DMS 273 (cell line): ENCODE measurements at regions not wholly inside any gene's neighbourhood (a gene's known extent, or its start where the extent isn't known, plus 50 kb on each side); places are given as distances from the start of the nearest gene placed in this dataset.
"Not testable (repeated sequence)": the region's sequence is repeated elsewhere in the genome, so short reads cannot be mapped to it uniquely, and the experiment has no call there.

Experiments used
- DNase-seq: peaks from one replicate; lab custom pipeline; 2025; ENCODE audit not compliant: unreplicated experiment; lab: John Stamatoyannopoulos, UW

DNA sequence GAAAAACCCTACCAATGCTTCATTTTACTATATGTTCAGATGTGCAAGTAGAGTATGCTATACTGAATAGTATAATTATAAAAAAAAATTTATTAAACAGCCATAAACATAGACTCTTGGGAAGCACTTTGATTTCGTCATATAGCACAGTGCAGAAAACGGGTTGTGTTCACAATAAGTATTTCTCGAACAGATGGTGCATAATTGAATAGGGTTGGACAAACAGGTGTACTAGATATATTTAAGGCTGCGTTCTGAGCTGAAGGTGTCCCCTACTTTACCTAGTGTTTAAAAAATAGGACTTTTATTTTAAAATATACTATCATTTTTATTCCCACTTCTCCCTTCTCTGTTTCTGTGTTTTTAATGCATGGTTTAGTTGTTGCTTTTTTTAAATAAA is 841.5 kb downstream of the ANKRD7 start:
- DNase-seq: peak; percentile 54

DNA sequence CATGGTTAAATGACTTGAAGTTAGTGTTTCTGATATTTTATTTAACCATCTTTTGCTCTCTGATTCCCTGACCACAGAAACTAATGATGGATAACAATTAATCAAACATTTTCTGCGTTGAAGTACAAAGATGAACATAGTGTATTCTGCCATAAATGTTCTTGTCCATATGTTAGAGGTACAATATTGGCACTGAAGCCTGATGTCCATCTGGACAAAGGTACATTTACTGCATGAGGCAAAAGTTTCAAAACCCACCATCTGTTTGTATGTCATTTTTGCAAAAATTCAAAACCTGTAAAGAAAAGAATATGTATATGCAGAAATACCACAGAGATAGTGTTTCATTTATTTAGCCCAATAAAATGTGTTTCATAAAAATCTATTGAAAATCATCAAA is 861.5 kb downstream of the ANKRD7 start:
- DNase-seq: peak; percentile 61

GRCh38 chr7:119090851-119091250 is 866.3 kb downstream of the ANKRD7 start:
- DNase-seq: no peak

DNA sequence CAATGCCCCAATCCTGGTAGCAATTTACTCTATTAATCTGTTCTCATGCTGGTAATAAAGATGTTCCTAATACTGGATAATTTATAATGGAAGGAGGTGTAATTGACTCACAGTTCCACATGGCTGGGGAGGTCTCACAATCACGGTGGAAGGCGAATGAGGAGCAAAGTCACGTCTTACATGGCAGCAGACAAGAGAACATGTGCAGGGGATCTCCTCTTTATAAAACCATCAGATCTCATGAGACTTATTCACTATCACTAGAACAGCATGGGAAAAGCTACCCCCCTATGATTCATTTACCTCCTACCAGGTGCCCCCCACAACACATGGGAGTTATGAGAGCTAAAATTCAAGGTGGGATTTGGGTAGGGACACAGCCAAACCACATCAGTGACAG is 872.2 kb downstream of the ANKRD7 start:
- DNase-seq: no peak

GRCh38 chr7:119100611-119101258 is 876.2 kb downstream of the ANKRD7 start:
- not testable (repeated sequence) for DNase-seq

- DNase-seq: no peak
These were observed 877.8 kb downstream of the ANKRD7 start for GRCh38 chr7:119102291-119102690.

- DNase-seq: no peak
These were observed 880.9 kb downstream of the ANKRD7 start for GRCh38 chr7:119105381-119105780.

GRCh38 chr7:119123326-119123725 is 898.8 kb downstream of the ANKRD7 start:
- no peak for DNase-seq

DNA sequence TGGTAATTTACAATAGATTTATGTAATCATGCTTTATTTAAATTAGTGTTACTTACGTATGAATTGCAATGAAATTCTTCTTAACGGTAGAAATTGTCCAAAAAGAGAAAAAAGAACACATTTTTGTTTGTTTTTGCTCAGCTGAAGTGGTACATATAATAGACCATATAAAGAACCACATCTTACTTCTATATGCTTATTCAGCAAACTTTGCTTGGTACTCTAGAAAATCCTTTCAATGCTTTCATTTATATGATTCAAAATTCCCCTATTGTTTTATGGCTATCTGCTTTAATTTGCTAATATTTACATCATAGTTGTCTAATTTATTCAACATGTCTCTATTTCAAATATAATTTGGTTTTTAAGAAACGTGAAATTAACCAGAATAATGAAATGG is 903.2 kb downstream of the ANKRD7 start:
- DNase-seq: no peak

DNA sequence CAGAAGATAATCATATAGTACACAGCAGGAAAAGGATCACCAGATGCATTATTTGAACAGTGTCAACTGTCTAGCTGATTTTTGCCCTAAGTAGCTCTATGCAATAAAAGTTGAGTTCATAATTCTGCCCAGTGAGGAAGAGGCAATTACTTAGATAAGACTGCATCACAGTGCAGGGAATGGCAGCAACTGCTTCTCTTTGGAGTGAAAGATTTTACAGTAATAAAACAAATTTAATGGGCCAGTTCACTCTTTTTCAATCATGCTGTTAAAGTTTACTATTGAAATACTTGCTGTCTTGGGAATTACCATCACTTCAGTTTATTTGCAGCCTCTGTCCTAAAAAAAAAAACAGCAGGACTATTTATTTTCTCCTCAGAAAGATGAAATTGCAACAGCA is 907.9 kb downstream of the ANKRD7 start:
- no peak for DNase-seq

- DNase-seq: peak; percentile 22
These were observed 942.9 kb downstream of the ANKRD7 start for GRCh38 chr7:119167431-119167830.

- no peak for DNase-seq
These were observed 947.5 kb downstream of the ANKRD7 start for GRCh38 chr7:119172043-119172442.

GRCh38 chr7:119175911-119176627 is 951.6 kb downstream of the ANKRD7 start:
- DNase-seq: peak; percentile 96

DNA sequence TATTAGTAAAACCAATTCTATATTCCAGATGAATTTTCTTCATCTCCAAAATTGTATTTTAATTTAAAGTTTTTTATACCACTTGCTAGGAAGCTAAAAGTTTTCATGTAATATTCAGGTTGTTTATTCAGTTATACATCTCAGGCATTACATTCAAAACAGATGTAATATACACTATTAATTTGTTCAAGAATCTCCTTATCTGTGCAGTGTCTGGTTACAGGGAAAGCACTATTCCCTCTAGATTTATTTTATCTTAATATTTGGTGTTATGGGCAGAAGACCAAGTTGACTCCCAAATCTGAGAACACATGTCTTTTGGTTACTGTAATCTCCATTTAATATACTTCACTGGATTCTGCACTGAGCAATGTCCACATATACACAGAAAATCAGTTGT is 953.4 kb downstream of the ANKRD7 start:
- DNase-seq: no peak

DNA sequence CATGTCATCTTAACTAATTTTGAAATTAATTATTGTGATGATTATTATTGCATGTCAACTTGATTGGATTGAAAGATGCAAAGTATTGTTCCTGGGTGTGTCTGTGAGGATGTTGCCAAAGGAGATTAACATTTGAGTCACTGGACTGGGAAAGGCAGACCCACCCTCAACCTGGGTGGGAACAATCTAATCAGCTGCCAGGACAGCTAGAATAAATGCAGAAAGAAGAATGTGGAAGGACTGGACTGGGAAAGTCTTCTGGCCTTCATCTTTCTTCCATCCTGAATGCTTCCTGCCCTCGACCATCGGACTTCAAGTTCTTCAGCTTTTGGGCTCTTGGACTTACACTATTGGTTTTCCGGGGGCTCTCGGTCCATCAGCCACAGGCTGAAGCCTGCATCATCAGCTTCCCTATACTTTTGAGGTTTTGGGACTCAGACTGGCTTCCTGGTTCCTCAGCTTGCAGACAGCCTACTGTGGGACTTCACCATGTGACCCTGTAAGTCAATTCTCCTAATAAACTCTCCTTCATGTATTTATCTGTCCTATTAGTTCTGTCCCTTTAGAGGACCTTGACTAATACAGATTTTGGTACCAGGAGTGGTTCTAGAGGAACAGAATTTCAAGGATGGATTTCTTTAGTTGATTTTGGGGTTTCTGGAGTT is 959.8 kb downstream of the ANKRD7 start:
- no peak for DNase-seq

GRCh38 chr7:119196183-119196582 is 971.7 kb downstream of the ANKRD7 start:
- no peak for DNase-seq

DNA sequence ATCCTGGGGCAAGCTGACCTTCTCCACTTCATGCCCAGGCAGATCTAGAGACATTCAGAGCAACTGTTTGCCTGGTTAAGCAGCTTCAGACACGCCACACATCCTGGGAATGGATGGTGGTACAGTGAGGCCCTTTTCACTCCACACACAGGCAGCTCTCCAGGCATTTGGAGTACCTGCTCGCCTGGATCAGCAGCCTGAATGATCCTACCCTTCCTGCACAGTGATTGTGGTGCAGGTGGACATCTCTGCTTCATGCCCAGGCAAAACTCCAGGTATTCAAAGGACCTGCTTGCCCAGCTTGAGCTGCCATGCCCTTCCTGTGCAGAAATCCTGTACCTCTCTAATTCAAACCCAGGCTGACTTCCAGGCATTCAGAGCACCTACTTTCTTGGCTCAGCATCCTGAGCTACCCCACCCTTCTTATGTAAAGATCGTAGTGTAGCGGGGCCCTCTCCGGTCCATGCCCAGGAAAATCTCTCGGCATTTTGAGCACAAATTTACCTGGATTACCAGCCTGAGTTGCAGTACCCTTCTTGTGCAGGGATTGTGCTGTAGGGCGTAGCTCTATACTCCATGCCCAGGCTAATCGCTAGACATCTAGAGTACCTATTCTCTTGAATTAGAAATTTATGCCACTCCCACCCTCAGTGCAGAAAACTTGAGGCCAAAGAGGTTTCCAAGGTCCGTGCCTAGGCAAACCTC is 972.8 kb downstream of the ANKRD7 start:
- no peak for DNase-seq

DNA sequence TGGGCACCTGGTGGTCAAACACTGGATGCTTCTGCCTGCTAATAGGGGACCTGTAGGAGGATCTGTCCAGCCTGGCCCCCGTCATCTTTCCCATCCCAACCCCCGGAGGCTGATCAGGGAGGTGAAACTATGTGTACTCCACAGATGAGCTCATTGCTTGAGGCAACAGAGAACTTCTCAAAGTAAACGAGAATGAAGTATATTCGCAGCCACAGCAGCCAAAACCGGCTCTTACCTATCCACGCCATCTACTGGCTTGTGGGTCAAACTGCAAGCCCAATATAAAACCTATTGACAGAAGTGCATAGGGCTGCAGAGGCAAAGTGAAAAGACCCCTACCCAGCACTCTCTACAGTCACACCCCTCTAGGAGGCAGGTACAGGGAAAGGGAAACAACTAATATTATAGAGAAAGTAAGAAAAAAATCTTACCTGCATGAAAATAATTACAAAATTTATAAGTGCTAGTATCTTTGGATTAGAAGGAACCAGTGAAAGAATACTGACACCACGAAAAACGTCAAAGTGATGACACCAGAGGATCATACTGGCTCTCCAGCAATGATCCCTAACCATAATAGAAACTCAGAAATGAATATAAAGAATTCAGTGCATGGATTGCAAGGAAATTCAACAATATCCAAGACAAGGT is 973.5 kb downstream of the ANKRD7 start:
- DNase-seq: peak; percentile 89

- no peak for DNase-seq
These were observed 995.2 kb downstream of the ANKRD7 start for GRCh38 chr7:119219663-119220062.

- DNase-seq: no peak
These were observed 999.4 kb downstream of the ANKRD7 start for GRCh38 chr7:119223930-119224329.

DNA sequence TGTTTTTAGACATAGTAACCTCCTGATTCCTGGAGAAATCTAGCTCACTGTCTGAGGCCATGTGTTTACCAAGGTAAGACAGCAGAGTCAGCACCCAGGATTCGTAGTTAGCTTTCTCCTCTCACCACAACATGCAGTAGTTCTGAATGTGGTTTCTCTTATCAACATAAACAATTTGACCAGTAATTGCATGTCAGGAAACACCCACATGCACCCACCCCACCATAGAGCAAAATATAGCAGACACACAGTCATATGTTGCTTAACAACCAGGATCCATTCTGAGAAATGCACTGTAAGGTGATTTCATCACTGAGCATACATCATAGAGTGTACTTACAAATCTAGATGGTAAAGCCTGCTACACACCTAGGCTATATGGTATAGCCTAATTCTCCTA is 1004.0 kb downstream of the ANKRD7 start:
- DNase-seq: no peak
